GM18498 (cell line): ENCODE measurements at regions not wholly inside any gene's neighbourhood (a gene's known extent, or its start where the extent isn't known, plus 50 kb on each side); places are given as distances from the start of the nearest gene placed in this dataset.
"Not testable (repeated sequence)": the region's sequence is repeated elsewhere in the genome, so short reads cannot be mapped to it uniquely, and the experiment has no call there.

Experiments
- ATAC-seq: cut with Tn5 transposase; IDR thresholded peaks from one replicate; pipeline ENCODE4 v1.9.1; 2021; ENCODE audit warnings: mild to moderate bottlenecking, moderate library complexity; ENCODE audit not compliant: unreplicated experiment

GRCh38 chr6:19210849-19211590 is 626.1 kb upstream of the ID4 start:
- no peak for ATAC-seq

GRCh38 chr6:19214231-19214630 is 622.9 kb upstream of the ID4 start:
- no peak for ATAC-seq

GRCh38 chr6:19219931-19220330 is 617.2 kb upstream of the ID4 start:
- ATAC-seq: no peak

GRCh38 chr6:19231878-19232561 is 605.1 kb upstream of the ID4 start:
- ATAC-seq: no peak

- no peak for ATAC-seq
Measured at GRCh38 chr6:19245656-19246055, 591.5 kb upstream of the ID4 start.

- ATAC-seq: not testable (repeated sequence)
Measured at GRCh38 chr6:19247181-19247580, 590.0 kb upstream of the ID4 start.

GRCh38 chr6:19256123-19256522 is 581.0 kb upstream of the ID4 start:
- not testable (repeated sequence) for ATAC-seq

- no peak for ATAC-seq
Measured at GRCh38 chr6:19261642-19262041, 575.5 kb upstream of the ID4 start.

GRCh38 chr6:19268117-19268516 is 569.1 kb upstream of the ID4 start:
- ATAC-seq: no peak

- ATAC-seq: no peak
Measured at GRCh38 chr6:19268718-19269117, 568.5 kb upstream of the ID4 start.

GRCh38 chr6:19269341-19269898 is 567.8 kb upstream of the ID4 start:
- ATAC-seq: no peak

GRCh38 chr6:19270616-19271015 is 566.6 kb upstream of the ID4 start:
- no peak for ATAC-seq

- no peak for ATAC-seq
Measured at GRCh38 chr6:19279273-19279684, 557.9 kb upstream of the ID4 start.

GRCh38 chr6:19287928-19288327 is 549.2 kb upstream of the ID4 start:
- no peak for ATAC-seq

- no peak for ATAC-seq
Measured at GRCh38 chr6:19289457-19289856, 547.7 kb upstream of the ID4 start.

GRCh38 chr6:19297880-19298279 is 539.3 kb upstream of the ID4 start:
- no peak for ATAC-seq

GRCh38 chr6:19298421-19298820 is 538.7 kb upstream of the ID4 start:
- no peak for ATAC-seq

GRCh38 chr6:19299129-19299528 is 538.0 kb upstream of the ID4 start:
- ATAC-seq: no peak

GRCh38 chr6:19301980-19302379 is 535.2 kb upstream of the ID4 start:
- ATAC-seq: no peak

- no peak for ATAC-seq
Measured at GRCh38 chr6:19303383-19303782, 533.8 kb upstream of the ID4 start.

GRCh38 chr6:19309661-19310060 is 527.5 kb upstream of the ID4 start:
- ATAC-seq: no peak

- ATAC-seq: no peak
Measured at GRCh38 chr6:19311786-19312185, 525.4 kb upstream of the ID4 start.
